HAP-1 (cell line): ENCODE measurements at regions not wholly inside any gene's neighbourhood (a gene's known extent, or its start where the extent isn't known, plus 50 kb on each side); places are given as distances from the start of the nearest gene placed in this dataset.

Source experiments
- DNase-seq, 2 experiments: peaks; one replicate each; pipeline ENCODE4 v3.0.0-alpha.2; 2016 to 2020; ENCODE audit warnings: low spot score in 2 of 2
- H3K27me3 ChIP-seq: fragments of 250-450 bp; sonication (Bioruptor Pico); 2 replicates; pipeline ENCODE4 v1.5.1; 2020; ENCODE audit warnings: low read depth, mild to moderate bottlenecking, moderate library complexity
- H3K36me3 ChIP-seq: fragments of 250-450 bp; sonication (Bioruptor Pico); replicated peaks from 2 replicates; pipeline ENCODE4 v1.5.1; 2020; ENCODE audit warnings: mild to moderate bottlenecking
- H3K4me1 ChIP-seq: fragments of 250-450 bp; sonication (Bioruptor Pico); 2 replicates; pipeline ENCODE4 v1.5.1; 2020; ENCODE audit warnings: mild to moderate bottlenecking
- H3K4me3 ChIP-seq: fragments of 250-450 bp; sonication (Bioruptor Pico); 2 replicates; pipeline ENCODE4 v1.5.1; 2020; ENCODE audit warnings: mild to moderate bottlenecking, moderate library complexity
- H3K9me3 ChIP-seq: fragments of 250-450 bp; sonication (Bioruptor Pico); 2 replicates; pipeline ENCODE4 v1.5.1; 2020; ENCODE audit warnings: mild to moderate bottlenecking, moderate library complexity
- in situ Hi-C: fragments of 300-500 bp; cut with MboI; formaldehyde crosslinking; loops from 3 replicates; pipeline ENCODE4 v1.14.3; 2020; ENCODE audit warnings: low sequenced_read_pairs, inconsistent platforms, mixed read lengths

GRCh38 chr2:49487139-49487538 is 332.8 kb upstream of the FSHR start:
- no peak for DNase-seq
- no peaks in the 10 kb centered on the region for H3K27me3 ChIP-seq
- in situ Hi-C loops, result no loop called here
- no peak overlapping the region for H3K4me3 ChIP-seq
- no peaks in the 10 kb centered on the region for H3K36me3 ChIP-seq
- H3K4me1 ChIP-seq, result no peaks in the 10 kb centered on the region
- no peaks in the 10 kb centered on the region for H3K9me3 ChIP-seq

GRCh38 chr2:49480520-49480919 is 326.2 kb upstream of the FSHR start:
- no peaks in the 10 kb centered on the region for H3K27me3 ChIP-seq
- no peaks in the 10 kb centered on the region for H3K36me3 ChIP-seq
- in situ Hi-C loops, result no loop called here
- H3K9me3 ChIP-seq, result no peaks in the 10 kb centered on the region
- H3K4me1 ChIP-seq, result no peaks in the 10 kb centered on the region
- no peak overlapping the region for H3K4me3 ChIP-seq
- no peak for DNase-seq

- in situ Hi-C loops, result no loop called here
- DNase-seq, result no peak
- H3K36me3 ChIP-seq, result no peaks in the 10 kb centered on the region
Measured at GRCh38 chr2:49465157-49465831, 311.0 kb upstream of the FSHR start.

DNA sequence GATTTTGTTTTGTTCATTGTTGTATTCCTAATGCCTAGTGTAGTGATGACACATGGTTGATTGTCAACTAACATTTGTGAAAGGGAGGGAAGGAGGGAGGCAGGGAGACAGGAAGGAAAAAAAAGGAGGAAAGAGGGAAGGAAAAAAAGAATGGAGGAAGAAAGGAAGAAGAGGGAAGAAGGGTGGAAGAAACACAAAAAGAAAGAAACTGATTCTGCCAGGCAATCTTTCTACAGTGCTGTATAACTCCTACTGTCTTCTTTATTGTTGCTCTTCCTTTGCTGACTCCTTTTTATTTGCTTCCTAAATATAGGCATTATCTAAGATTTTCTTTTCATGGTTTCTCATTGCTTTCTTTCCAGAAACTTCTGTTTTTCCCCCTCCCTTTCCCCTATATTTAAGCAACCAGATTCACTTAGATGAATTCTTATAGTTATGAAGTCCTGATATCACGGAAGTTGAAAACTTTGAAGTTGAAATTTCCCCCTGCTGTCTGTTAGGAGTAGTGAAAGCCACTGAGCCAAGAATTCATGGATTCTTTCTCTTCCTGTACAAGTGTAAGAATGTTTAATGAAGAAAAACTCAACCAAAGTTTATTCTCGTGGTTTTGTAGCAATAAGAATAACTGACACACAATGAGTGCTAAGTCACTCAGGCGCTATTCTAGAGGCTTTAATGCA is 305.1 kb upstream of the FSHR start:
- H3K36me3 ChIP-seq, result no peaks in the 10 kb centered on the region
- DNase-seq, result no peak
- H3K9me3 ChIP-seq, result no peaks in the 10 kb centered on the region
- H3K4me1 ChIP-seq, result no peaks in the 10 kb centered on the region
- no peak overlapping the region for H3K4me3 ChIP-seq
- in situ Hi-C loops, result no loop called here
- no peaks in the 10 kb centered on the region for H3K27me3 ChIP-seq

More at GRCh38 chr2:49465157-49465831, 311.0 kb upstream of the FSHR start:
- Histone ChIP-seq H3K4me1 (no peaks in the 10 kb centered on the region), H3K27me3 (no peaks in the 10 kb centered on the region), H3K9me3 (no peaks in the 10 kb centered on the region), H3K4me3 (no peak overlapping the region)

- no peaks in the 10 kb centered on the region for H3K36me3 ChIP-seq
- in situ Hi-C loops, result no loop called here
- no peak for DNase-seq
- H3K9me3 ChIP-seq, result no peaks in the 10 kb centered on the region
- peaks cover 4% of the 10 kb centered on the region; the same call in 1 of the 2 replicates for H3K4me1 ChIP-seq
- no peaks in the 10 kb centered on the region; the same call in 1 of the 2 replicates for H3K27me3 ChIP-seq
- H3K4me3 ChIP-seq, result no peak overlapping the region
Measured at GRCh38 chr2:49444005-49444404, 289.7 kb upstream of the FSHR start.

DNA sequence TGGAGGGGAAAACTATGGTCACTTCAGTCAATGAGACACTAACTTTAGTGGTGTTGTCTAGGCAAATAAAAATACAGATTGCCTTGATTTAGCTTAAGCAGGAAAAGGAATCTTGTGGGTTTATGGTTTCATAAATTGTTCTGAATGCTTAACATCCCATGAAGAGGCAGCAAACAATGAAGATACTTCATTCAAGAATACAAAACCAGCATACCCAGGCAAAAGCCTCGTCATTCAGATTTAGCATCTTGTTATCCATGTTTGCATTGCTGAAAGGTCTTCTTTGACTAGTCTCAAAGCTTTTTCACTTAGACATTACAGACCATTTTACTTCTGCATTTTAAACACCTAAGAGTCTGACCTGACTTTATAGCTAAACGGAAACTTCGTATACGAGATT is 272.7 kb upstream of the FSHR start:
- no peaks in the 10 kb centered on the region for H3K9me3 ChIP-seq
- H3K4me1 ChIP-seq, result no peaks in the 10 kb centered on the region
- H3K36me3 ChIP-seq, result no peaks in the 10 kb centered on the region
- DNase-seq, result no peak
- H3K27me3 ChIP-seq, result no peaks in the 10 kb centered on the region
- in situ Hi-C loops, result no loop called here
- no peak overlapping the region for H3K4me3 ChIP-seq

- H3K36me3 ChIP-seq, result no peaks in the 10 kb centered on the region
- no peak overlapping the region for H3K4me3 ChIP-seq
- H3K27me3 ChIP-seq, result no peaks in the 10 kb centered on the region
- in situ Hi-C loops, result no loop called here
- no peaks in the 10 kb centered on the region for H3K4me1 ChIP-seq
- DNase-seq, result no peak
- no peaks in the 10 kb centered on the region for H3K9me3 ChIP-seq
Measured at GRCh38 chr2:49416252-49416651, 261.9 kb upstream of the FSHR start.

- Histone ChIP-seq H3K9me3 (no peaks in the 10 kb centered on the region), H3K27me3 (no peaks in the 10 kb centered on the region), H3K4me1 (no peaks in the 10 kb centered on the region), H3K4me3 (no peak overlapping the region), H3K36me3 (no peaks in the 10 kb centered on the region)
- DNase-seq, result no peak
- in situ Hi-C loops, result no loop called here
Measured at GRCh38 chr2:49404108-49404507, 249.8 kb upstream of the FSHR start.

DNA sequence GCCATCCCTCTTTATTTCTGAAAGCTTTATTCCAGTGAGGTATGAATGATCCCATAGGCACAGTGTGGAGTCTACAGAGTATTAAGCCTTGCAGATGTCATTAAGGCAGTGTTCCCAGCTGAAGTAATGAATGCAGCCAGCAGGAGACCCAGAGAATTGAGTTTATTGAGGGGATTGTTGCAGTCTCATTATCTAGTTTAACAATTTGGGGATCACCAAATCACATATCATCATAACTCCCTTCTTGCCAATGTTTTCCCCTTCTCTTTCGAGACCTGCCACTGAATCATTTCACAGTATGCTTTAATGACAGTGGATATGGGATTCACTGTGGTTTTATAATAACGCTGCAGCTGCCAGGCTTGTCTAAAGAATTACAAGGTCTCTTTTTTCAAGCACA is 249.3 kb upstream of the FSHR start:
- no peaks in the 10 kb centered on the region for H3K4me1 ChIP-seq
- in situ Hi-C loops, result no loop called here
- H3K4me3 ChIP-seq, result no peak overlapping the region
- no peaks in the 10 kb centered on the region for H3K36me3 ChIP-seq
- no peaks in the 10 kb centered on the region for H3K27me3 ChIP-seq
- DNase-seq, result no peak
- no peaks in the 10 kb centered on the region for H3K9me3 ChIP-seq

DNA sequence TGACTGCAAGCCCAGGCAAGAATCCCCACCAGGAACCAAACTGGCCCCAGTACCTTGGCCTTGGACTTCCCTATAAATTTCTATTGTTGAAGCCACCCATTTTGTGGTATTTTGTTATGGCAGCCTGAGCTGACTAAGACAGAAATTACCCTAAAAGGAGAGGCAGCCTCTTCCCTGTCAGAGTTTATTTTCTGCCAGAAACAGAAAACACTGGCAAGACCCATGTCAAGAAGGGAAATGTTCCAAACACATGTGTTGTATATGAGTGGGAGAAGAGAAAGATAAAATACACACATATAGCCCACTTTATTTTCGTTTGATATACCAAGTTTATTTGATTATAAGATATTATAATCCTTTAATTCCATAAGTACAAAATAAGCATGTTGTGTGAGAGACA is 225.1 kb upstream of the FSHR start:
- in situ Hi-C loops, result no loop called here
- H3K4me1 ChIP-seq, result 0 out of 2 replicates have a peak, but pooled peaks cover 5% of the 10 kb centered on the region
- H3K4me3 ChIP-seq, result no peak overlapping the region

DNA sequence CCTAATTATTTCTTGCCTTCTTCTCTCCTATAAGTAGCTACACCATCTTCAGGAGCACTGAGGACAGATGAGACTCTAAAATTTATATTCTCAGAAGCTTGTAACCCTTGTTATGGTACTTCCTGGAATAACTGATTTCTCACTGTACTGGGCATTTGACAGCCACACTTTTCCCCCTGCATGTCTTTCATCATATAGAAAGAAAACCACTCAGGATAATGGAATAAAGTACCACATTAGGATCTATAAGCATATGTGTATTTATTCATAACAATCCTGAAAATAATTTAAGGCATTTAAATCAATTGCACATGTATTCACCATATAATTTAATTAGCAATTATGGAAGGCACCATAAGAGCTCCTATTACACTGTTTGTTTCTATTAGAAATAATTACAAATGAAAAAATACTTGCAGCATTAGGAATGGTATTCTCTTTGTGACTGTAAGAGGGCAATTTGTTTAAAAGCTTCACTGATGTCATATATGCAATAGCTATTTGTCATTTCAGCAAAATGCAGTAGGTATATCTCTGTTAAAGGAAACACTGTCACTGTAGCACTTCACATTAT is 216.9 kb upstream of the FSHR start:
- Histone ChIP-seq H3K9me3 (peaks cover 2% of the 10 kb centered on the region; the same call in 1 of the 2 replicates), H3K36me3 (no peaks in the 10 kb centered on the region)
- in situ Hi-C loops, result no loop called here

More for the DNA sequence above, 225.1 kb upstream of the FSHR start:
- H3K9me3 ChIP-seq, result peaks cover 2% of the 10 kb centered on the region; the same call in 1 of the 2 replicates
- H3K36me3 ChIP-seq, result no peaks in the 10 kb centered on the region
- no peak for DNase-seq
- no peaks in the 10 kb centered on the region for H3K27me3 ChIP-seq

DNA sequence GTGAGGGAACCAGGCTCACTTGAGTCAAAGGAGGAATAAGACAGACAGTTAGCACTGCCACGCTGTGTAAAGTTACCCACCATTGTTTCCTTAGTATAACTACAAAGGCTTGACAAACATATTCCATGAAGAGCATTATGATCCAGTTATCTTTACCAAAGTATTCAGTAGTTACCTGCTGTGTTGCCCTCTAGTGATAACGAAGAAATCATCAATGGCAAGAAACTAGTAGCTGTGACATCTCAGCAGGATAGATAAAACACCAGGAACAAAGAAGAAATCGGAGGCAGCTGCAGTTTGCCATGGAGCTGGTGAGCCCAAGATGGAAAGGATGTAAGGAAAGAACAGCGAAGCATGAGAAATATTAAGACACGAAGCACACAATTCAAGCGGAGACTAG is 215.3 kb upstream of the FSHR start:
- Histone ChIP-seq H3K27me3 (no peaks in the 10 kb centered on the region), H3K4me1 (no peaks in the 10 kb centered on the region)

More for the DNA sequence above, 216.9 kb upstream of the FSHR start:
- no peaks in the 10 kb centered on the region for H3K4me1 ChIP-seq
- no peak overlapping the region for H3K4me3 ChIP-seq
- no peak for DNase-seq
- no peaks in the 10 kb centered on the region for H3K27me3 ChIP-seq

DNA sequence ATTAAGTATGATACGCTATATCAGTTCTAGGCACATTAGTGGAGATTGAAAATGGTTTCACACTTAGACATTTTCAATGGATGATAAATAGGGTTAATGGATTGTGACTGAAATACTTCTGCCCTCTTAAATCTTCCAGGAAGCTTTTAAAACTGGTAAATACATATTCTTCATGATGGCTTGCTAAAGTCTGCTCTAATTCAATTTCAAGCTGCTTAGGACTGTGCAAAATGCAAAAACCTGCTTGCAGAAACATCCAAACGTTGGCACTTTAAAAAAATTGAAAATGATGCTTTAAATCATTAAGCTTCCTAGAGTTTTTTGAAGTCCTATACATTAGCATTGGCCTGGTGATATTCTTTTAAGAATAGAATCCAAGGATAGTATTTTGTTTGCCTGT is 214.8 kb upstream of the FSHR start:
- DNase-seq, result no peak
- in situ Hi-C loops, result no loop called here
- no peak overlapping the region for H3K4me3 ChIP-seq
- no peaks in the 10 kb centered on the region for H3K36me3 ChIP-seq
- no peaks in the 10 kb centered on the region for H3K27me3 ChIP-seq
- no peaks in the 10 kb centered on the region for H3K4me1 ChIP-seq
- H3K9me3 ChIP-seq, result no peaks in the 10 kb centered on the region

More for the DNA sequence above, 215.3 kb upstream of the FSHR start:
- no peak for DNase-seq
- in situ Hi-C loops, result no loop called here
- Histone ChIP-seq H3K4me3 (no peak overlapping the region), H3K9me3 (no peaks in the 10 kb centered on the region; the same call in 1 of the 2 replicates), H3K36me3 (no peaks in the 10 kb centered on the region)

DNA sequence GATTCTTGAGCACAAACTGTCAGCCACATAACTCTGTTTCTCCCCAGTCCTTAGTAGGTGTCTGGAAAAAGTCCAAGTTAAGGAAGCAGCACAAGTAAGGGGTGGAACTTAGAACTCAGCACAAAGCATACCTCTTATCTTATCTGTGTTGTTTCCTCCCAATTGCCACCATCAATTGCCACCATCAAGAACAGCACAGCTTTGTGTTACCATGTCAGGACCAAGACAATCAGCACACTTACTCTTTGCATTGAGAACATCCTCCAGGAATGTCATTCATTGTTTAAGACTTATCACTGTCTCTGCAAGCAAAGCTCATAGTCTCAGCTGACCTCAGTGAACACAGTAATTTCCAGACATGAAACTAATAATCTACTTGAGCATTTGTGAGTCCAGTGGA is 212.7 kb upstream of the FSHR start:
- no peaks in the 10 kb centered on the region for H3K4me1 ChIP-seq
- in situ Hi-C loops, result no loop called here
- no peak for DNase-seq
- H3K27me3 ChIP-seq, result no peaks in the 10 kb centered on the region
- no peaks in the 10 kb centered on the region for H3K36me3 ChIP-seq
- no peak overlapping the region for H3K4me3 ChIP-seq
- no peaks in the 10 kb centered on the region for H3K9me3 ChIP-seq
